Vagina (tissue), 2 donors: ENCODE measurements at regions not wholly inside any gene's neighbourhood (a gene's known extent, or its start where the extent isn't known, plus 50 kb on each side); places are given as distances from the start of the nearest gene placed in this dataset.

ENCODE experiments used
- POLR2A ChIP-seq, 2 donors: fragments of 450-650 bp; IDR thresholded peaks; one replicate each; pipeline ENCODE4 v1.6.1; 2017; ENCODE audit warnings: antibody characterized with exemption in 2 of 2, mild to moderate bottlenecking in 2 of 2, moderate library complexity in 2 of 2
- TF ChIP-seq, protein P1 (sequence below), 3 experiments: fragments of 450-650 bp in 2 of 3; fragments of 200-600 bp in 1 of 3; sonication (generic) in 1 of 3; IDR thresholded peaks; one replicate each; pipeline ENCODE4 v1.5.1; 2017 to 2019; ENCODE audit warnings: antibody characterized with exemption in 3 of 3, mild to moderate bottlenecking in 2 of 3, moderate library complexity in 2 of 3

DNA sequence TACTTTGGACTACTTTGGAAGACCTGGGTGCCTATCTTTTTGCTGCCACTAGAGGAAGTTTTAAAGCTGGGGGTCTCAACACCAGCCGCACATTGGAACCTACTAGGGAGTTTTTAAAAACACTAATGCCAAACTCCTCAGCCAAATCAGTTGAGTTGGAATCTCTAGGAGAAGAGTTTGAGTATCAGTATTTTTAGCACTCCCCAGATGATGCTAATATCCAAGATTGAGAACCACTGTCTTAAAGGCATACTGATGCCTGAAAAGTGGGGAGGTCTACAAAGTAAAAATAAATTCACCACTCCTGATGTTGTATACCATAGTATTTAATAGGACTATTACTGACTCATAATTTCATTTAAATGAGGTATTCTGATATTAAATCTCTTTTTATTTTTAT is 62.9 kb upstream of the COL21A1 start:
- TF ChIP-seq, protein P1, sequence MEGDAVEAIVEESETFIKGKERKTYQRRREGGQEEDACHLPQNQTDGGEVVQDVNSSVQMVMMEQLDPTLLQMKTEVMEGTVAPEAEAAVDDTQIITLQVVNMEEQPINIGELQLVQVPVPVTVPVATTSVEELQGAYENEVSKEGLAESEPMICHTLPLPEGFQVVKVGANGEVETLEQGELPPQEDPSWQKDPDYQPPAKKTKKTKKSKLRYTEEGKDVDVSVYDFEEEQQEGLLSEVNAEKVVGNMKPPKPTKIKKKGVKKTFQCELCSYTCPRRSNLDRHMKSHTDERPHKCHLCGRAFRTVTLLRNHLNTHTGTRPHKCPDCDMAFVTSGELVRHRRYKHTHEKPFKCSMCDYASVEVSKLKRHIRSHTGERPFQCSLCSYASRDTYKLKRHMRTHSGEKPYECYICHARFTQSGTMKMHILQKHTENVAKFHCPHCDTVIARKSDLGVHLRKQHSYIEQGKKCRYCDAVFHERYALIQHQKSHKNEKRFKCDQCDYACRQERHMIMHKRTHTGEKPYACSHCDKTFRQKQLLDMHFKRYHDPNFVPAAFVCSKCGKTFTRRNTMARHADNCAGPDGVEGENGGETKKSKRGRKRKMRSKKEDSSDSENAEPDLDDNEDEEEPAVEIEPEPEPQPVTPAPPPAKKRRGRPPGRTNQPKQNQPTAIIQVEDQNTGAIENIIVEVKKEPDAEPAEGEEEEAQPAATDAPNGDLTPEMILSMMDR (IDR thresholded peaks at IDR 0.05), result no peak
- TF ChIP-seq POLR2A (IDR thresholded peaks at IDR 0.05), result no peak
